ENCODE measurements at regions not wholly inside any gene's neighbourhood (a gene's known extent, or its start where the extent isn't known, plus 50 kb on each side); places are given as distances from the start of the nearest gene placed in this dataset.

DNA sequence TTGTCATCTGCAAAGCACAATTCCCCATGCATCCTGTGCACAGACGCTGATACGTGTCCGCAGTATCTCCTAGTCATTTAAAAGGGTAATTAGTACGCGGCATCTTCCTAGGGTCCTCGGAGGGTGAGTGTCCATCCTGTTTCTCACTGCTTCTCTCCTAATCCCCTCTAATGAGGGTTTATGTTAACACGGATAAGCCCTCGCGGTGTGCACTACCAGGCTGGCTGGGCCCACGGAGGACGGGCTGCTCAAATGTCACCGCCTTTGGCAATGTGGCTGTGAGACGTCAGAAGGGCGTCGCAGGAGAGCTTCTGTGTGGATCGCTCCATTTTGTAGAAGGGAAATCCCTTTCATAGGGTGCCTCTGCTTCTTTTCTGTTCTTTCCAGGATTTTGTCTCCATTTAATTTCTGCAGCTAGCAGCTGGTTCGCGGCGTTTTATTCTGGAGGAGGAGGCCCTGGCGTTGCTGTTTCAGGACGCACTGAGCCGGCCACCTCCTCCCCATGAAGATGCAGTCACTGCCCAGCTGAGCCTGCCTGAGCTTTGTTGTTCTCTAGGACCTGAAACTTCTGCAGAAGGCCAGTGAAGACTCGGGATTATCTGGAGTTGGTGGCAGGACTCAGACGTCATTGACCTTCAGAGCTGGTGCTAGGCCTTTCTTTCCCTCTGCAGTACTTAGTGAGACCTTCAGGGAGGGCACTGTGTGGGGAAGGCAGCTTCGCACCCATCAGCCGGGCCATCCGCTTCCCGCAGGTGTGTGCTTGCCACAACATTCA, 326.1 kb upstream of the IRX1 start:
- Histone ChIP-seq H4K8ac (ENCODE audit: extremely low read depth, insufficient read depth, low read length) (peak overlapping the region; percentile 31; the same call in 1 of the 2 replicates), H2BK120ac (replicated peaks; ENCODE audit: low read depth, low read length) (no peak overlapping the region), H4K5ac (ENCODE audit: insufficient read length, low read depth, low read length) (no peak overlapping the region), H3K4me3 (ENCODE audit: extremely low read depth in 1 of 4, insufficient read depth in 2 of 4, low read depth in 3 of 4, low read length in 4 of 4) (no peak overlapping the region), H3K14ac (ENCODE audit: insufficient read length) (no peak overlapping the region), H3K36me3 (ENCODE audit: control insufficient read depth in 2 of 4, insufficient read depth in 4 of 4, low read length in 3 of 4) (no peaks in the 10 kb centered on the region), H2BK20ac (ENCODE audit: low read length) (no peak overlapping the region), H3K23me2 (ENCODE audit: low read depth, low read length) (no peaks in the 10 kb centered on the region), H3K23ac (ENCODE audit: insufficient read length) (no peak overlapping the region), H3K27ac (ENCODE audit: low read depth, low read length) (no peak overlapping the region), H4K91ac (replicated peaks; ENCODE audit: insufficient read length, low read length) (no peak overlapping the region), H2AK5ac (ENCODE audit: low read depth, low read length) (no peak overlapping the region), H3K56ac (replicated peaks; ENCODE audit: insufficient read length, low read depth, low read length) (no peak overlapping the region), H2AFZ (ENCODE audit: low read length) (no peak overlapping the region; the same call in 1 of the 2 replicates), H3K9me3 (ENCODE audit: insufficient read depth in 2 of 2, low read depth in 1 of 2, low read length in 1 of 2) (no peaks in the 10 kb centered on the region), H4K20me1 (replicated peaks in 1 of 2; ENCODE audit: control insufficient read depth in 1 of 2, insufficient read depth in 2 of 2, low read length in 2 of 2) (no peaks in the 10 kb centered on the region), H3K4me2 (ENCODE audit: insufficient read depth in 1 of 2, low read depth in 2 of 2, low read length in 2 of 2) (no peak overlapping the region), H3K9ac (replicated peaks in 1 of 4; ENCODE audit: extremely low read depth in 1 of 4, low read depth in 3 of 4, low read length in 3 of 4) (no peak overlapping the region), H3K4me1 (replicated peaks in 1 of 4; ENCODE audit: control insufficient read depth in 3 of 4, insufficient read depth in 4 of 4, low read length in 3 of 4) (no peaks in the 10 kb centered on the region), H3K4ac (replicated peaks; ENCODE audit: insufficient read length, low read depth, low read length) (no peak overlapping the region), H2BK12ac (ENCODE audit: low read depth, low read length) (no peak overlapping the region), H3K27me3 (replicated peaks in 1 of 4; ENCODE audit: control insufficient read depth in 3 of 4, extremely low read depth in 1 of 4, insufficient read depth in 3 of 4, low read length in 3 of 4) (no peaks in the 10 kb centered on the region), H2BK5ac (ENCODE audit: low read depth, low read length) (no peak overlapping the region), H2BK15ac (ENCODE audit: low read length) (no peak overlapping the region), H3K79me2 (ENCODE audit: control insufficient read depth in 1 of 2, insufficient read depth in 2 of 2, low read length in 2 of 2) (no peaks in the 10 kb centered on the region), H3K18ac (ENCODE audit: extremely low read depth, low read length) (no peak overlapping the region), H3K79me1 (ENCODE audit: low read depth, low read length) (no peaks in the 10 kb centered on the region)
- ChIA-PET CTCF (ENCODE audit: partially characterized antibody) (interaction anchor here (1.3 kb wide), 1 partner anchor 888 kb away, joined by 3 read pairs; no protein-coding TSS in a partner anchor), POLR2A (ENCODE audit: partially characterized antibody) (no interaction called here)
- WGBS, 2 experiments (ENCODE audit: extremely low coverage in 1 of 2, insufficient coverage in 1 of 2, insufficient read length in 1 of 2, insufficient replicate concordance in 2 of 2, low coverage in 1 of 2, low lambda C conversion rate in 2 of 2, missing lambda C conversion rate in 1 of 2) = 88% methylated on average over 28 of the region's 28 CpGs; no CpG with 5 or more reads in 1 of the 2 experiments
- FAIRE-seq (no peak), DNase-seq (ENCODE audit: low read depth in 1 of 2, low spot score in 2 of 2) (no peak)
- TF ChIP-seq PHF8 (conservative IDR thresholded peaks at IDR 0.05; ENCODE audit: low read depth, low read length) (no peak), SIX5 (IDR thresholded peaks at IDR 0.05; ENCODE audit: low read depth, low read length) (no peak), EP300 (IDR thresholded peaks at IDR 0.05; ENCODE audit: borderline replicate concordance in 1 of 2, low read depth in 2 of 2, low read length in 2 of 2) (no peak), SP1 (IDR thresholded peaks at IDR 0.05; ENCODE audit: low read depth, low read length) (no peak), CHD2 (IDR thresholded peaks at IDR 0.05; ENCODE audit: low read length) (no peak), RAD21 (IDR thresholded peaks at IDR 0.05 in 1 of 2, conservative IDR thresholded peaks at IDR 0.05 in 1 of 2; ENCODE audit: low read depth in 2 of 2, low read length in 2 of 2) (no peak), CHD1 (IDR thresholded peaks at IDR 0.05; ENCODE audit: low read depth, low read length) (no peak), NANOG (IDR thresholded peaks at IDR 0.05; ENCODE audit: insufficient read depth, low read depth, low read length, poor library complexity, severe bottlenecking) (no peak), FOSL1 (IDR thresholded peaks at IDR 0.05; ENCODE audit: insufficient read depth, low read depth, low read length) (no peak)
